ENCODE measurements at regions not wholly inside any gene's neighbourhood (a gene's known extent, or its start where the extent isn't known, plus 50 kb on each side); places are given as distances from the start of the nearest gene placed in this dataset.

GRCh38 chr2:147506889-147507288 lies 337.9 kb upstream of the ACVR2A start:
- Mint-ChIP-seq H3K27ac (no peak overlapping the region), H3K4me3 (no peak overlapping the region), H3K36me3 (ENCODE audit: insufficient read depth in 1 of 3, low read depth in 3 of 3) (peaks cover 0 to 15% (median 4%) of the 10 kb centered on the region in 3 experiments; a peak in 5 of 7 replicates), H3K27me3 (ENCODE audit: low read depth) (no peaks in the 10 kb centered on the region), H3K9me3 (peaks cover 2 to 4% of the 10 kb centered on the region in 2 experiments; a peak in 3 of 5 replicates), H3K4me1 (peaks cover 6 to 7% of the 10 kb centered on the region in 2 experiments)
- H4K91ac ChIP-seq (ENCODE audit: insufficient read length, low read depth, low read length), result no peak overlapping the region
- no peaks in the 10 kb centered on the region for H3K9me3 ChIP-seq (ENCODE audit: control insufficient read depth, low read depth, low read length)
- H2BK5ac ChIP-seq (ENCODE audit: insufficient read length, low read length), result no peak overlapping the region
- no peak for TF ChIP-seq CTCF (conservative IDR thresholded peaks at IDR 0.05)
- H3T11ph ChIP-seq (ENCODE audit: low read length), result no peak overlapping the region
- no peak overlapping the region for H3K56ac ChIP-seq (ENCODE audit: insufficient read length, low read depth, low read length)
- H4K8ac ChIP-seq (replicated peaks; ENCODE audit: insufficient read length, low read depth, low read length), result no peak overlapping the region
- no peaks in the 10 kb centered on the region for H3K27me3 ChIP-seq (ENCODE audit: insufficient read depth, low read length)
- H2BK120ac ChIP-seq (ENCODE audit: low read depth, low read length, poor library complexity, severe bottlenecking), result no peak overlapping the region
- no peak overlapping the region for H3K9ac ChIP-seq (ENCODE audit: extremely low read depth, insufficient read length, low read length)
- H2AFZ ChIP-seq (ENCODE audit: low read length), result no peak overlapping the region
- peaks cover 3% of the 10 kb centered on the region; the same call in 1 of the 2 replicates for H3K4me1 ChIP-seq (ENCODE audit: insufficient read depth, low read length)
- no peak overlapping the region for H2AK5ac ChIP-seq (ENCODE audit: insufficient read length, low read length)
- H3K23me2 ChIP-seq (ENCODE audit: insufficient read length, low read depth, low read length, poor library complexity, severe bottlenecking), result no peaks in the 10 kb centered on the region
- no peaks in the 10 kb centered on the region for H3K79me1 ChIP-seq (ENCODE audit: insufficient read depth, low read depth, low read length, poor library complexity, severe bottlenecking)
- no CpG with 5 or more reads among the region's 27 CpGs for WGBS (ENCODE audit: extremely low coverage, insufficient read length, low lambda C conversion rate)
- no peak overlapping the region for H3K14ac ChIP-seq (ENCODE audit: insufficient read depth, low read length)
- no peak overlapping the region for H2BK15ac ChIP-seq (ENCODE audit: low read depth, low read length)
- no peak overlapping the region for H4K5ac ChIP-seq (ENCODE audit: insufficient read length, low read depth, low read length)
- H2BK20ac ChIP-seq (ENCODE audit: low read depth, low read length, poor library complexity, severe bottlenecking), result no peak overlapping the region
- H3K4me2 ChIP-seq (ENCODE audit: insufficient read depth, insufficient read length, low read length), result no peak overlapping the region
- no peak overlapping the region for H3K18ac ChIP-seq (ENCODE audit: insufficient read length, low read depth, low read length)
- H4K20me1 ChIP-seq (ENCODE audit: control insufficient read depth, insufficient read depth, insufficient read length), result no peaks in the 10 kb centered on the region
- no peak overlapping the region for H3K4ac ChIP-seq (ENCODE audit: low read depth, low read length)
- no peak overlapping the region for H3K23ac ChIP-seq (ENCODE audit: insufficient read length, low read depth, low read length)
- H3K27ac ChIP-seq (ENCODE audit: insufficient read length, low read depth, low read length), result no peak overlapping the region
- DNase-seq, result no peak
- H3K79me2 ChIP-seq (ENCODE audit: insufficient read depth, low read length), result no peaks in the 10 kb centered on the region
- H2BK12ac ChIP-seq (ENCODE audit: insufficient read length, low read depth, low read length), result no peak overlapping the region
